ENCODE measurements at regions not wholly inside any gene's neighbourhood (a gene's known extent, or its start where the extent isn't known, plus 50 kb on each side); places are given as distances from the start of the nearest gene placed in this dataset.
"Not testable (repeated sequence)": the region's sequence is repeated elsewhere in the genome, so short reads cannot be mapped to it uniquely, and the experiment has no call there.

DNA sequence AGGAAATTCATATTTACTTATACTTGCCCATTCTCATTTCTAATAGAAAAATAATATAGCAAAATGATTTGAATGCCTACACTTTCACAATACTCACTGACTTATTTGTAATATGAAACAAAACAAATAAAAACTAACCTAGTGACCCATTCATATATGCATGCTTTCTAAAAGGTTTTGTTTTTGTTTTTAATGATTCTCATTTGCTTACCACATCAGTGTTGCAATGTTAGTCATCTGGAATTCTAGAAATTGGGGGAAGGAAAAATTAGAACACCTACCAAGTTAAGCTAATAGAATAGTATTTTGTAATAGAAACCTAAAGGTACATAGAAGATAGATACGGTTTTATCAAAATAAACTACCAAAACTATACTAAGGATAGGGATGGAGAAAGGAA, 214.1 kb upstream of the CNTN6 start:
- no peak for DNase-seq (ENCODE audit: low read depth)
- H3K4me3 ChIP-seq (ENCODE audit: low read depth, low read length) = no peak overlapping the region

DNA sequence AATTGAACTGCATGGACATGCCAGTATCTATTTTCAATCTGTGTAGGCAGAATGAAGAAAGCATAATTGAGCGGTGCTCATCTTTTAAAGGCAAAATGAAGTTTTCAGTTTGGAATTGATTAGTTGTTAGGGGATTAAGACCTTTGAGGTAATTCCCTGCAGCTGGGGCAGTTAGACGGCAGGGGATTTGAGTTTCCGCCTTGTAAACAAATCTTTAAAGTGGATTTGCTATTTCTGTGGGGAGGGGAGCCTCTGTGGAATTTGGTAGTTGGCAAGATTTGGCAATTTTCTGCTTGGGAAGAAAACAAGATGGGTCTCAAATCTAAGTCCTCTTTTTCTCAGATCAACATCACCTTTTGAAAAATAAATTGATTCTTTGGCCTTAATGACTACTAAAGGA, 212.5 kb upstream of the CNTN6 start:
- DNase-seq (ENCODE audit: low read depth) = no peak
- H3K4me3 ChIP-seq (ENCODE audit: low read depth, low read length) = no peak overlapping the region

DNA sequence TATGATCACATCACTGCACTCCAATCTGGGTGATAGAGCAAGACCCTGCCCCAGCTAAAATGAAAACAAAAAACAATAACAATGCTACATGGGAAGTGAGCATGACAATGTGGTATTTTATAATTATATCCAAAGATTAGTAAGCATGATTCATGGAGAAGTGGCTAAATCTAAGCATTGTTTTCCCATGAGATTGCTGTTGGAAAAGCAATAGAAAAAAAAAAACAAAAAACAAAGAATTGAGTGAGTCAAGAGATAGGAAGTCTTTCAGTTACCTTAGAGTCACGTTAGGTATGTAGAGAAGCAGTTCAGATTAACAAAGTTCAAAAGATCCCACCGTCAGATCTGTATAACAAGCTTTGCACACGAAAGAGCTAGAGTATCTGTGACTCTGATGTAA, 210.3 kb upstream of the CNTN6 start:
- H3K4me3 ChIP-seq (ENCODE audit: low read depth, low read length) = no peak overlapping the region
- no peak for DNase-seq (ENCODE audit: low read depth)

DNA sequence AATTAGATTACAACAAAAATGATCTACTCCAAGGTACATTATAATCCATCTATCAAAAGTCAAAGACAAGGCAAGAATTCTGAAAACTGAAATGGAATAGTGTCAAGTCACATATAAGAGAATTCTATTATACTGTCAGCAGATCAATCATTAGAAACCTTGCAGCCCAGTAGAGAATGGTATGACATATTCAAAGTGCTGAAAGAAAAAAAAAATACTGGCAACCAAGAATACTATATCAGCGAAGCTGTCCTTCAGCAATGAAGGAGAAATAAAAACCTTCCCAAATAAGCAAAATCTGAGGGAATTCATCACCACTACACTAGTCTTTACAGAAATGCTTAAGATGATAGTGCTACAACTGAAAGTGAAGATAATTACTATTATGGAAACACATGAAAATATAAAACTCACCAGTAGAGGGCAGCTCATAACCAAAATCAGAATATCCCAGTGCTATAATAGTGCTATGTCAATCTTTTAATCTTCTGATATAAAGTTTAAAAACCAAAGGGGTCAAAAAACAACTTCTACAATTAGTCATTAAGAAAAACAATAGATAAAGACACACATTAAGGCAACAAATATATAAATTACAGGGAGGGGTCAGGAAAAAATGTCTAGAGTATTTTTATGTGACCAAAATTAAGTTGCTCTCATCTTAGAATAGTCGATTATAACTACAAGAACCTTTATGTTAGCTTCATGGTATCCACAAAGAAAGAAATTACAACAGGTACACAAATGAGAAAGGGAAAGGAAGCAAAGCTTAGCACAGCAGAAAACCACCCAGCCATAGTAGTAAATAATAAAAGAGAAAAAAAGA, 190.7 kb upstream of the CNTN6 start:
- DNase-seq (ENCODE audit: low read depth) = no peak
- H3K4me3 ChIP-seq (ENCODE audit: low read depth, low read length) = no peak overlapping the region

DNA sequence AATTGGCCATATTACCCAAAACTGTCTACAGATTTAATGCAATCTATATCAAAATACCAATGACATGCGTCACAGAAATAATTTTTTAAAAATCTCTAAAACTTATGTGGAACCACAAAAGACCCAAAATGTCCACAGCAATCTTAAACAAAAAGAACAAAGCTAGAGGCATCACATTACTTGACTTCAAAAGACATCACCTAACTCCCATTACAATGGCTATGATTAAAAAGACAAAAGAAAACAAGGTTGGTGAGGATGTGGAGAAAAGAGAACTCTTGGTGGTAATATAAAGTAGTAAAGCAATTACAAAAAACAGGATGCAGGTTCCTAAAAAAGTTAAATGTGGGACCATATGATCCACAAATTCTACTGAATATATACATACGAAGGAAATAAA, 187.6 kb upstream of the CNTN6 start:
- no peak overlapping the region for H3K4me3 ChIP-seq (ENCODE audit: low read depth, low read length)
- DNase-seq (ENCODE audit: low read depth) = no peak

DNA sequence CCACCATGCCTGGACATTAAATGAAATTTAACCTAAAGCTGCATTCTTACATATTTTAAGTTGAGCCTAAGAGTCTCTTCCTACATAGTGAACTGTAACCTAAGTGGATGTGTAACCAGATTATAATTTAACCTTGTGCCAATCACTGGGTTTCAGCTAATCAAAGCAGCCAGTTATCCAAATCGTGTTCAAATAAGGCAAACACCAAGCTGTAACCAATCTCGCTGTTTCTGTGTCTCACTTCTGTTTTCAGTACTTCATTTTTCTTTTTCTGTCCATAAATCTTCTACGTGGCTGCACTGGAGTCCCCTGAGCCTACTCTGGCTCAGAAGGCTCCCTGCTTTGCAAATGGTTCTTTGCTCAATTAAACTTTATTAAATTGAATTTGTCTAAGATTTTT, 186.1 kb upstream of the CNTN6 start:
- no peak for DNase-seq (ENCODE audit: low read depth)
- H3K4me3 ChIP-seq (ENCODE audit: low read depth, low read length) = no peak overlapping the region

DNA sequence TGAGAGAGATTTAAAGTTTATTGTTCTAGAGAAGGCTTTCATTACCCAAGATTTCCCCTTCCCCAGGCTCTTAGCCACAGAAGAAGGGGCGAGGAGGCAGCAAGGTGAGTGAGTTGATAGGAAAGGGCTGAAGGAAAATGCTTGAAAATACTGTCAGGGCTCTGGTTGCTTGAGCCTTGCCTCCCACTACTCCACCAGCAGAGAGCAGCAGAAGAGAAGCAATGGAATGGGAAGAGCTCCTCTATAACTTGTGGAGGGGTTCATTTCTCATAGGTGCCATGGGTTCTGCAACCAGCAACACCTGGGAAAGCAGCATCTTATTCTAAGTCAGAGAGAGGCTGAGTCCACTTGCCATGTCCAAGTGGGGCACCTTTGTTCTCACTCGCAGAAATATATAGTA, 184.0 kb upstream of the CNTN6 start:
- H3K4me3 ChIP-seq (ENCODE audit: low read depth, low read length) = no peak overlapping the region
- DNase-seq (ENCODE audit: low read depth) = no peak

DNA sequence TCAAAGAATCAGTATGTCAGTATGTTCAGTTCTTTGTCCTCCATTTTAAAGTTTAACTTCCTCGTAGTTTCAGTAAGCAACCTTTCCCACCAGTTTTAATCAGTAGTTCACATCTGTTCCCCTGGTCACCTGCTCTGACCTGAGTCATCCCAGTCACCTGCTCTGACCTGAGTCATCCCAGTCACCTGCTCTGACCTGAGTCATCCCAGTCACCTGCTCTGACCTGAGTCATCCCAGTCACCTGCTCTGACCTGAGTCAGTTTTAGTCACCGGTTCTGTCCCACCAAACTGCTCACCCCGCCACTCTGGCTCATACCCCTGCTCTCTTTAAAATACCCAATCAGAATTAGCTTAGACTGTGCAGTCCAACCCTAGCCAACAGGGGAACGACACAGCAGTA, 180.1 kb upstream of the CNTN6 start:
- DNase-seq (ENCODE audit: low read depth); H3K4me3 ChIP-seq (ENCODE audit: low read depth, low read length): not testable (repeated sequence)

DNA sequence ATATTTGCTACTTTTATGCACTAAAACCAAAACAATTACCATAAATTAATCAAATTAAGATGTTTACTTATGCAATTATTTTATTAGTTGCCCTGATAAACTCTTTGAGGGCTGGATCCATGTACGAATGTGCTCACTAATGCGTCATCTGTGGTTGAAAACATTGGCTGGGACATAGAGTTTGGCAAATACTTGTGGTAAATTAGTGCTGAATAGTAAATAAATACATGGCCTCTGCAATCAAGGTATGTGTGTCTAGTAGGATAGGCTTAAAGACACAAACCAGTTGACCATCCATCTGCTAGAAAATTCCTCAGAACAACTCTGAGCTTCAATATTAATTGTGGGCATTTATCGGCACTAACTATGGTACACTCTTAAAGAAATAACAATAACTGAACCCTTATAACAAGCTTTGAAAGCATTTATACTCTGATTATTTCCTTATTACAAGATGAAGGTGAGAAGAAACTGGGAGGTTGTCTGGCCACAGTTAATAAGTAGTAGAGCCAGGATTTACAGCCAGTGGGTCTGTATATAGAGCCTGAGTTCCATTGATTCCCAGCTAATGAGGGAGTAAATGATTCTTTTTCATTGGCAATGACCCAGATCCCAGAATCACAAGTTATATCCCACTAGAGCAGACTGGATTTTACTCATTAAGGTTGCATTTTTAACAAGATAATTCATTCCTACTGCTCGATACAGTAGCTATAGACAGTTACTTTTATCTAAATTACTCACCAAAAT, 169.5 kb upstream of the CNTN6 start:
- H3K4me3 ChIP-seq (ENCODE audit: low read depth, low read length) = no peak overlapping the region
- DNase-seq (ENCODE audit: low read depth) = no peak

DNA sequence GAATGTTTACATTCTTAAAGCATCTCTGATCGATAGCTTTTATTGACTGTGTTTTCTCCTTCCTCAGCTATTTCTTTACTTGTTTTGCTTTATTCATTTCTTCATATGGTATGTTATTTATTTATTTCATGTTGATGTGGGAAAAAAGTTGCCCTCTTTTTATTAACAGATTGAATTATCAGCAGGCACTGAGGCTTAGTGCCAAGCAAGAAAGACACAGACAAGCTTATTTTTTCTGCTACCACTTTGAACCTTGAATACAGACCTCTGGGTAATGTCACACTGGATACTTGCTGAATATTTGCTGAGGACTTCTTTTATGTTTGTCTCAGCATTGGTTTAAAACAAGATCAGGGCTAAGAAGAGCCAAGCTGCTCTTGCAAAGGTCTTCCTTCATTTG, 162.0 kb upstream of the CNTN6 start:
- no peak overlapping the region for H3K4me3 ChIP-seq (ENCODE audit: low read depth, low read length)
- DNase-seq (ENCODE audit: low read depth) = no peak

DNA sequence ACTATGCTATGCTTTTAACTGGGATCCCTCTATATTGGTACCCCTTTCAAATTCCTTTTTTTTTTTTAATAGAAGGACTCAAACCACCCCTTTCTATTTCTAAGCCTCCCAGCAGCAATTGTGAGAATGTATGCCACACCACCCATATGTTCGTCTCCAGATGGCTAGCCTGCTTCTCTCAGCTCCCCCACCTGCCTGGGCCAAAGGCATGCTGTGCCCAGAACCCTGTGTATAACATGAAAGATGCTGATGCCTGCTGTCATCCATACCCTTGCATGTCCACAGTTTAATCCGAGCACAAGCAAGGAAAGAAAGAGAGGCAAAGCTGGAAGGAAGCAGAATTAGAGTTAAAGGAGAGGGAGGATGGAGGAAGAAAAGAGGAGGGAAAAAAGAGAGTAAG, 159.5 kb upstream of the CNTN6 start:
- no peak for DNase-seq (ENCODE audit: low read depth)
- no peak overlapping the region for H3K4me3 ChIP-seq (ENCODE audit: low read depth, low read length)

DNA sequence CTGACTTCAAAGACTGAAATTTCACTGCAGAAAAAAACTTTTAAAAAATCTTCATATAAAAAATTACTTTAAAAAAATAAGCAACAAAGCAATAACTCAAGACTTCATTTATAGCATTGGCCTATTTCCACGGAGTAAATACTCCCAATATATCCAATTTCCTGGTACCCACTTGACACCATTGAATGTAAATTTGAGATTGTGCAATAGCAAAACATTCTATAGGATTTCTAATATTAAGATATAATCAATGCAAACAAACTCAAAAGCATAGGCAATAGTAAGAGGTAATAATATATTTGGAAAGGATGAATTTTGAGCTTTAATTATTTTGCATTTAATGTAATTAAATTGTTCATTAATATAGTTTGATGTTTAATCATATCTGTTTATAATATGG, 148.0 kb upstream of the CNTN6 start:
- no peak for DNase-seq (ENCODE audit: low read depth)
- no peak overlapping the region for H3K4me3 ChIP-seq (ENCODE audit: low read depth, low read length)

DNA sequence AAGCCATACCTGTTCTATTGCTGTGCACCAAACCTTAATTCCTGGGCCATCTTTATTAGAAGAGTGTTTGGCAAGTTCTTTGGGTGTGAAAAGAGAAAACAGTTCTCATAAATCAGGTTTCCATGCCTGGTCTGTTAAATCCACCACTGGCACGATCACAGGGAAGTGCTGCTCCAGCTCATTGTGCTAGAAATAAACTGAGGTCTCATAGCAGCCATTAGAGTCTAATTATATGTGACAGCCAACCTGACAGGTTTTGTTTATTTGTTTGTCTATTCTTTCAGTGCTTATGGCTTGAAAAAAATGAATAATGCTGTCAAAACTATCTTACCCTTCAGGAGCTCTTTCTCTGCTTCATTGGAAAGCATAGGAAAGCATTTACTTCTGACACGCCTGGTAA, 147.1 kb upstream of the CNTN6 start:
- no peak for DNase-seq (ENCODE audit: low read depth)
- H3K4me3 ChIP-seq (ENCODE audit: low read depth, low read length) = no peak overlapping the region

DNA sequence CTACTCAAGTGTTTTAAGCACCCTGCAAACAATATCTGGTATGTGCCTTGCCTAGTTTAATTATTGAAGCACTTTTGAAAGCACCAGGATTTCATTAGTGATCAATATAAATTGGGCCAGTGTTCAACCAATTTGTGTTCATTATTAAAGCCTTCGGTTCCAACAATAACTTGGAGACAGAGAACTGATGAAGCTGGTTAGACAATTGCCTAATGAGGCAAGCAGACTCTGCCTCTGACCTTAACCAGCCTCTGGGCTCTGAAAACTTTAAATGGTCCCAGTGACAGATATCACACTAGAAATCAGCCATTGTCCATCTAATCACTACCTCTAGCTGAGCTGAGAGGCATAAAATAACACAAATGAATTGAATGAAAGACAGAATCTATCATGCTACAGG, 139.9 kb upstream of the CNTN6 start:
- DNase-seq (ENCODE audit: low read depth) = no peak
- no peak overlapping the region for H3K4me3 ChIP-seq (ENCODE audit: low read depth, low read length)

DNA sequence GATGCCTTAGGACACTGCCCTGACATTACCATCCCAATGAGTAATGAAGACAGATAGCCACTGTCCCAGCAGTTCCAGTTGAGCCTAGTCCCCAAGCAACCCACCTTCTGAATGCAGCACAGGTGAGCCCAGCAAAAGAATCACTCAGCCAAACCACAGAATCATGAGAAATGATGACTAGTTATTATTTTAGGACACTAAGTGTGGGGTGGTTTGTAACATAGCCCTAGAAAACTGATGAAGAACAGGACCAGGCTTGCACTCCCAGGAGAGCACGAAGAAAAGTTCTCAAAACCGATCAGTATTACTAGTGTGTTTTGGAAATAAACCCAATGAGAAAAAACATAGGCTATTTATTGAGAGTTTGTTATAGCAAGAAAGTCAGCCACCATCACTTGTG, 129.6 kb upstream of the CNTN6 start:
- H3K4me3 ChIP-seq (ENCODE audit: low read depth, low read length) = no peak overlapping the region
- DNase-seq (ENCODE audit: low read depth) = no peak

DNA sequence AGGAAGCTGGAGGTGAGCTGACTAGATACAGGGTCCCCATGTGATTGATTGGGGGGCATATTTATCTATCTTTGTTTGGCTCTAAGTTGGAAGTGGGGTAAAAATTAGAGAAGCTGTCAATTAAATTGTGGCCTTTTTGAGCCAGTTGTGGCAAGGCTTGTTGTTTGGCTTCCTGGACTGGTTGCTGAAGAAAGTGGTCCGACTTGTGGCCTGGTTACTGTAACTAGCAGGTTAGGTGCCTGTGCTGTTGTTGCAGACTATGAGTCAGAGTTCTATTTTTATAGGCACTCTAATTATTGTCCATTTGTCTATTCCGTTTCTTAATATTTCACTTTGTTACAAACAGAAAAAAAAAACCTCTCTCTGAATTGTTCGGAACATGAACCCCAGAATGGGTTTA, 129.1 kb upstream of the CNTN6 start:
- no peak for DNase-seq (ENCODE audit: low read depth)
- no peak overlapping the region for H3K4me3 ChIP-seq (ENCODE audit: low read depth, low read length)

DNA sequence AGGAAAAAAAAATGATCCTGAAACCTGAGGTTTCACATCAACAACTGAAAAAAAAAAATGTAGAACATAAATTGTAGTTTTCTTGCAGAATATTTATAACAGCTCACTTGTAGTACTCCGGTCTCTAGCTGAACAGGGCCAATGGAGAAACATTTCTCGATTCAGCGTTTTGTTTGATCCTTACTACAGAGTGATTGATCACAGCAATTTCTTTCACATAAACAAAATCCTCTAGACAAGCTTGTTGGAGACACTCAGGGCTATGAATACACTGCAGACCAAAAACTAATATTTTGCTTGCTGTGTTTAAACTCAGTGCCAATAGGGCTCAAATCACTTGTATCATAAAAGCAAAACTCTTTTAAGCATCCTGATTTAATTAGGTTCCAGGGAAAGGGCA, 127.0 kb upstream of the CNTN6 start:
- no peak for DNase-seq (ENCODE audit: low read depth)

DNA sequence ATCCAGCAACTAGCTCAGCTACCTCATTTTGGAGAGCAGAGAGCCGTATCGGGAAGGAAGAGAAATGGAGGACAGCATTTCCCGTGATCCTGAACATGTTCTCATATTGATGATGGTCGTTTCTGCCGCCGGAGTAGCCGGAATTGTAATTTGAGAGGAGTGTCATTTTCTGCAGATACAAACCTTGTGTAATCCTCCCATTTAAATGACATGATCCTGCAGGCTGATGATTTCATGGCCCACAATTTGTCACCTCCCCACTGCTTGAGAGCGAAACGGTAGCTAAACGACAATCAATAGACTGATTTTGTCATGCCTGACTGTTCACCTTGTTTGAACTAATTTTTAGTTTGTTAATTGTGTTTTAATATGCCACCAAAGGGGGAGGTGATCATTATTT, 126.5 kb upstream of the CNTN6 start:
- DNase-seq (ENCODE audit: low read depth) = no peak
- no peak overlapping the region for H3K4me3 ChIP-seq (ENCODE audit: low read depth, low read length)

More for the DNA sequence above, 127.0 kb upstream of the CNTN6 start:
- no peak overlapping the region for H3K4me3 ChIP-seq (ENCODE audit: low read depth, low read length)

DNA sequence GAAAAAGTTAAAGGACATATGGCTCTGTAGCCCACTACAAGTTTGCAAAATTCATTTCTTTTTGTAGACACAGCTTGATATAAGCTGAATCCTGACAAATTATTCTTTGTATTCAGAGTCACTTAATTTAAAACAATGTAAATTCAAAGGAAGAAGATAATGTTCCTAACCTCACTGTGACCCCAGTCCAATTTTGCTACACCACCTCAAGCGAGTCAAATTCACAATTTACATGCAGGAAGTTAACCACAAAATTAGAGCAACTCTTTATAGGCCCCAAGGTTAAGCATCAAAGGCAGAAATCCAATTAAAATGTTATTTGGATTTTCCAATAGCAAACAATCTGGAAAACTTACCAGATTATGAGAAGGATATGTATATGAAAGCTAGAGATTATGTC, 119.5 kb upstream of the CNTN6 start:
- DNase-seq (ENCODE audit: low read depth) = no peak
- no peak overlapping the region for H3K4me3 ChIP-seq (ENCODE audit: low read depth, low read length)

DNA sequence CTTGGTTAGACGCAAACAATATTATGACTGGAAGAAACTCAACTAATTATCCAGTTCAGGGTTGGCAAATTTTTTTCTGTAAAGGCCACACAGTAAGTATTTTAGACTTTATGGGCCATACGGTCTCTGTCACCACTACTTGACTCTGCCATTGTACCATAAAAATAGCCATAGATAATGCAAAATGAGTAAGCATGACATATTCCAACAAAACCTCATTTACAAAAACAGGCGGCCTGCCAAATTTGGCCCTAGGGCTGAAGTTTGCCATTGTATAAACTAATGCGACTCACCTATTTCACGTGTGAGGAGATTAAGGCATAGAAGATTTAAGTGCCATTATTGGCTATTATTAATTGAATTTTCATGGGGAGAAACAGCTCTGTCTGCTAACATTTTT, 116.8 kb upstream of the CNTN6 start:
- no peak for DNase-seq (ENCODE audit: low read depth)
- H3K4me3 ChIP-seq (ENCODE audit: low read depth, low read length) = no peak overlapping the region

DNA sequence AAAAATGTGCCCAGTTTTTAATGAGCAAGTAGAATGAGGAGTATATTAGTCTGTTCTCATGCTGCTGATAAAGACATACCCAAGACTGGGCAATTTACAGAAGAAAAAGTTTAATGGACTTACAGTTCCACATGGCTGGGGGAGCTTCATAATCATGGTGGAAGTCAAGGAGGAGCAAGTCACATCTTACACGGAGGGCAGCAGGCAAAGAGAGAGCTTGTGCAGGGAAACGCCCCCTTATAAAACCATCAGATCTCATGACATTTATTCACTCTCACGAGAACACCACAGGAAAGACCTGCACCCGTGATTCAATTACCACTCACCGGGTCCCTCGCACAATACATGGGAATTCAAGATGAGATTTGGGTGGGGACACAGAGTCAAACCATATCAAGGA, 111.7 kb upstream of the CNTN6 start:
- no peak for DNase-seq (ENCODE audit: low read depth)
- no peak overlapping the region for H3K4me3 ChIP-seq (ENCODE audit: low read depth, low read length)
